HPDE6-E6E7 (cell line): ENCODE measurements at regions not wholly inside any gene's neighbourhood (a gene's known extent, or its start where the extent isn't known, plus 50 kb on each side); places are given as distances from the start of the nearest gene placed in this dataset.
A peak's percentile ranks its signal among the peaks of the same experiment; 100 is the strongest.
"Not testable (repeated sequence)": the region's sequence is repeated elsewhere in the genome, so short reads cannot be mapped to it uniquely, and the experiment has no call there.

Experiments used
- DNase-seq: peaks from one replicate; pipeline ENCODE4 v3.0.0; 2011; ENCODE audit warnings: missing footprints; ENCODE audit errors: extremely low spot score

GRCh38 chr17:14732211-14732610 is 431.3 kb downstream of the HS3ST3B1 start:
- DNase-seq, result no peak

- no peak for DNase-seq
These were observed 430.7 kb downstream of the HS3ST3B1 start for GRCh38 chr17:14731591-14731990.

- DNase-seq, result no peak
These were observed 429.9 kb downstream of the HS3ST3B1 start for GRCh38 chr17:14730821-14731220.

- no peak for DNase-seq
These were observed 424.8 kb downstream of the HS3ST3B1 start for GRCh38 chr17:14725729-14726128.

GRCh38 chr17:14724770-14725169 is 423.9 kb downstream of the HS3ST3B1 start:
- DNase-seq, result no peak

- not testable (repeated sequence) for DNase-seq
These were observed 422.5 kb downstream of the HS3ST3B1 start for GRCh38 chr17:14723349-14723748.

GRCh38 chr17:14719942-14720341 is 419.1 kb downstream of the HS3ST3B1 start:
- no peak for DNase-seq

GRCh38 chr17:14717859-14718258 is 417.0 kb downstream of the HS3ST3B1 start:
- DNase-seq, result no peak

- DNase-seq, result no peak
These were observed 414.7 kb downstream of the HS3ST3B1 start for GRCh38 chr17:14715561-14715960.

GRCh38 chr17:14712611-14713021 is 411.7 kb downstream of the HS3ST3B1 start:
- DNase-seq, result no peak

- no peak for DNase-seq
These were observed 403.2 kb downstream of the HS3ST3B1 start for GRCh38 chr17:14704121-14704520.

- DNase-seq, result no peak
These were observed 401.0 kb downstream of the HS3ST3B1 start for GRCh38 chr17:14701886-14702285.

- no peak for DNase-seq
These were observed 398.8 kb downstream of the HS3ST3B1 start for GRCh38 chr17:14699574-14700185.

- DNase-seq, result no peak
These were observed 392.5 kb downstream of the HS3ST3B1 start for GRCh38 chr17:14693382-14693781.

GRCh38 chr17:14690704-14691103 is 389.8 kb downstream of the HS3ST3B1 start:
- DNase-seq, result no peak

- no peak for DNase-seq
These were observed 387.3 kb downstream of the HS3ST3B1 start for GRCh38 chr17:14688134-14688533.

- peak; percentile 31 for DNase-seq
These were observed 371.9 kb downstream of the HS3ST3B1 start for GRCh38 chr17:14672830-14673229.

- no peak for DNase-seq
These were observed 370.0 kb downstream of the HS3ST3B1 start for GRCh38 chr17:14670861-14671260.

- no peak for DNase-seq
These were observed 363.6 kb downstream of the HS3ST3B1 start for GRCh38 chr17:14664511-14664910.

GRCh38 chr17:14641117-14641516 is 340.2 kb downstream of the HS3ST3B1 start:
- DNase-seq, result no peak

- no peak for DNase-seq
These were observed 336.4 kb downstream of the HS3ST3B1 start for GRCh38 chr17:14637260-14637659.

- no peak for DNase-seq
These were observed 329.7 kb downstream of the HS3ST3B1 start for GRCh38 chr17:14630621-14631020.

GRCh38 chr17:14630046-14630445 is 329.2 kb downstream of the HS3ST3B1 start:
- no peak for DNase-seq

GRCh38 chr17:14622615-14623101 is 321.8 kb downstream of the HS3ST3B1 start:
- DNase-seq, result no peak
